Lower leg skin (tissue), 4 donors: ENCODE measurements at regions not wholly inside any gene's neighbourhood (a gene's known extent, or its start where the extent isn't known, plus 50 kb on each side); places are given as distances from the start of the nearest gene placed in this dataset.
A peak's percentile ranks its signal among the peaks of the same experiment; 100 is the strongest.

Source experiments
- DNase-seq, 2 donors: peaks; one replicate each; pipeline ENCODE4 v3.0.0-alpha.2; 2019; ENCODE audit warnings: low spot score in 2 of 2
- H3K4me3 ChIP-seq: fragments of 200-600 bp; sonication (generic); 2 replicates; pipeline ENCODE4 v1.5.1; 2017; ENCODE audit warnings: mild to moderate bottlenecking, low read depth; ENCODE audit not compliant: poor library complexity, severe bottlenecking
- POLR2A ChIP-seq, 2 donors: fragments of 450-650 bp; IDR thresholded peaks; one replicate each; pipeline ENCODE4 v1.6.1; 2016 to 2017; ENCODE audit warnings: antibody characterized with exemption in 2 of 2, mild to moderate bottlenecking in 1 of 2, moderate library complexity in 1 of 2
- WGBS, 2 donors: methylation state at CpG; one replicate each; pipeline ENCODE4 v1.1.5; 2018; 5-methylcytosine and 5-hydroxymethylcytosine counted together
- intact Hi-C: fragments of 100-400 bp; cut with DNase I; formaldehyde crosslinking; loops from one replicate; pipeline ENCODE4 v1.15.0; 2023; ENCODE audit warnings: low total_unique reads
- TF ChIP-seq, protein P1 (sequence below), 3 donors: fragments of 450-650 bp; IDR thresholded peaks; one replicate each; pipeline ENCODE4 v1.5.1; 2016; ENCODE audit warnings: antibody characterized with exemption in 3 of 3, mild to moderate bottlenecking in 3 of 3, moderate library complexity in 2 of 3

DNA sequence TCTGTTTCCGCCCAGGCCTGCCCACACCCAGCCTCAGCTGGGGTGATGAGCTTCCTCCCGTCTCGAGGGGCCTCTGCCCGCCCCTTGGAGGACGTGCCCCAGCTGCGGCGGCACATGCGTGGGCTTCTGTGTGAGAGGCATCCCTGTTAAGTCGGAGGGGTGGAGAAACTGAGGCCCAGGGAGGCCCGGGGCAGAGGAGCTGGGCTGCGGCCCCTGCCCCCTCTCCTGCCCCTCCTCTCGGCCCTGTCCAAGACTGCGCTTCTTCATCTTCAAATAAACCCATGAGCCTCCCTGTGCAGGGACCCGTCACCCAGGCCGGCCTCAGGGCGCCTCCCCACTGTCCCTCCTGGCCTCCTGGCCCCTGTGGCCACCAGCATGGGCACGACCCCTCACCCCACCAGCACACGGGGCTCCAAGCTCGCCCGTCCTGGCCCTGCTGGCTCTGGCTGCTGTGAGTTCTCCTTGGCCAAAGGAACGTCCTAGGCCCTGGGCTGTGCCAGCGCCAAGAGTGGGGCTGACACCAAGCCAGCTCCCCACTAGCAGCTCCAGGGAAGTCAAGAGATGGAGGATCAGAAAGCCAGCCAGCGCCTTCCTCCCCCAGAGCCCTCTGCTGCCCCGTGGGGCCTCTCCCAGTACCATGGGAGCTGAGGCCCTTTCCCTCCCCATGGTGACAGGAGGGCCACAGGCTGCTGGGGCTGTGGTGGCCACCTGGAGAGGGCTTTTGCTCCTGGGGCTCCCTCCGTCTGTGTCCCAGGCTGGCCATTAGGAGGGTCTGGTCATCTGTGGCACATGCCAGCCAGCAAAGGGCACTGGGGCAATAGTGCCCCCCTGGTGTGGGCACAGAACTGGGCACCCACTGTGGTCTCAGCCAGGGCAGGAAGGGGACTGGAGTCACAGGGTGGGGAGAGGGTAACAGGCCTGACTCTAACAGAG is 180.4 kb downstream of the KIF26A start:
- TF ChIP-seq, protein P1, sequence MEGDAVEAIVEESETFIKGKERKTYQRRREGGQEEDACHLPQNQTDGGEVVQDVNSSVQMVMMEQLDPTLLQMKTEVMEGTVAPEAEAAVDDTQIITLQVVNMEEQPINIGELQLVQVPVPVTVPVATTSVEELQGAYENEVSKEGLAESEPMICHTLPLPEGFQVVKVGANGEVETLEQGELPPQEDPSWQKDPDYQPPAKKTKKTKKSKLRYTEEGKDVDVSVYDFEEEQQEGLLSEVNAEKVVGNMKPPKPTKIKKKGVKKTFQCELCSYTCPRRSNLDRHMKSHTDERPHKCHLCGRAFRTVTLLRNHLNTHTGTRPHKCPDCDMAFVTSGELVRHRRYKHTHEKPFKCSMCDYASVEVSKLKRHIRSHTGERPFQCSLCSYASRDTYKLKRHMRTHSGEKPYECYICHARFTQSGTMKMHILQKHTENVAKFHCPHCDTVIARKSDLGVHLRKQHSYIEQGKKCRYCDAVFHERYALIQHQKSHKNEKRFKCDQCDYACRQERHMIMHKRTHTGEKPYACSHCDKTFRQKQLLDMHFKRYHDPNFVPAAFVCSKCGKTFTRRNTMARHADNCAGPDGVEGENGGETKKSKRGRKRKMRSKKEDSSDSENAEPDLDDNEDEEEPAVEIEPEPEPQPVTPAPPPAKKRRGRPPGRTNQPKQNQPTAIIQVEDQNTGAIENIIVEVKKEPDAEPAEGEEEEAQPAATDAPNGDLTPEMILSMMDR (IDR thresholded peaks at IDR 0.05) = no peak
- no peak for TF ChIP-seq POLR2A (IDR thresholded peaks at IDR 0.05)
- intact Hi-C loops = no loop called here
- no peak overlapping the region for H3K4me3 ChIP-seq
- no peak for DNase-seq
- WGBS, 2 donors = 73 to 75% methylated on average over 20 to 23 of the region's 25 CpGs

DNA sequence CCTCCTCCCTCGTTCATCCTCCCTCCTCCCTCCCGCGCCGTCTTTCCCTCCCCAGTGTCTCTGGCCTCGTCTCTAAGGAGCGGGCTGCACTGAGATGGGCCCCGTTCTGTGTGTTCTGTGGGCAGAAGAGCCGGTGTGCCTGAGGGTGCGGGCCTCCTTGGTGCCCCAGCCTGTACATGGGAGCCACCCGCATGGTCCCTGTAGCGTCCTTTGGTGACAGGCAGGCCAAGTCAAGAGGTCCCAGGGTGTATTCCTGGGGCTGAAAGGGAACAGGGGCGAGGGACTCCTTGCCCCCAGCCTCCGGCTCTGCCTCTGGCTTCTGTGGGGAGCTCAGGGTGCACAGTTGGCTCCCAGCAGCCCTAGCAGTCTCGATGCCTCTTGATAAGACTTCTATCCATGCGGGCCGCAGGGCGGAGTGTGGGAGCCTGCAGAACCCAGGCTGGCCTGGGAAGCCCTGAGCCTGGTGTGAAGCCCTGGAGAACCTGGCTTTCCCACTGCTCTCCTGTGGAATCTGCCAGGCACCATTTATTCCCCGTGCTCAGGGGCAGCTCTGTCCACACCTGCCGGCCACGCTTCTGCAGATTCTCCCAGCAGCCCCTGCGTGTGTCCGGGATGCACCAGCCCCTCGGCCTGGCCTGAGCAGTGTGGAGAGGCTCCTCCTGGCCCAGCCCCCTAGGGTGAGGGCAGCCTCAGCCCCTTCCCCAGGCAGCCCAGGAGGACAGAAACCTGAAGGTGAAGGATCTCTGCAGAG is 181.3 kb downstream of the KIF26A start:
- intact Hi-C loops = loop anchor here (5.0 kb wide), 1 partner anchor 177 kb away; no protein-coding TSS in a partner anchor
- H3K4me3 ChIP-seq = no peak overlapping the region
- DNase-seq = no peak
- TF ChIP-seq, protein P1 (IDR thresholded peaks at IDR 0.05) = no peak
- TF ChIP-seq POLR2A (IDR thresholded peaks at IDR 0.05) = no peak
- WGBS, 2 donors = 84% methylated on average over 18 to 22 of the region's 23 CpGs

- no peak for TF ChIP-seq POLR2A (IDR thresholded peaks at IDR 0.05)
- TF ChIP-seq, protein P1 (IDR thresholded peaks at IDR 0.05) = no peak
- DNase-seq = no peak
- intact Hi-C loops = loop anchor here (5.0 kb wide), 1 partner anchor 178 kb away; no protein-coding TSS in a partner anchor
- WGBS, 2 donors = 37 to 38% methylated on average over 20 of the region's 20 CpGs
- H3K4me3 ChIP-seq = no peak overlapping the region
These were observed 182.3 kb downstream of the KIF26A start for GRCh38 chr14:104320611-104321086.

- peak in 1 of 2 donors; percentile 82 for DNase-seq
These were observed 182.9 kb downstream of the KIF26A start for GRCh38 chr14:104321088-104321801.

DNA sequence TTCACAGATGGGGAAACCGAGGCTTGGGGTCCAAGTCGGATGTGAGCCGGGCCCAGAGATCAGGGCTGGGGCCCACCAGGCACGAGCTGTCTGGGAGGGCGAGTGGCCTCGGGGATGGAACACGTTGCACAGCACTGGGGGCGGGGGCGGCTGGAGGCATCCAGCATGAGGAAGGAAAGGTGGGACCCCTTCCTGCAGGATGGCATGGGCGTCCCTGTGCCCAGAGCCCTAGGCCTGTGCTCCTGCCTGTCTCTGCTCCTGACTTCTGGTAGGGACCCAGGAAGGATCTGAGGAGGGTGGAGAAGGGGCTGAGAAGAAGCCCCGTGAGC is 183.4 kb downstream of the KIF26A start:
- H3K4me3 ChIP-seq = no peak overlapping the region
- WGBS, 2 donors = 80 to 82% methylated on average over 11 of the region's 11 CpGs
- DNase-seq = peak in 1 of 2 donors; percentile 80
- no peak for TF ChIP-seq POLR2A (IDR thresholded peaks at IDR 0.05)
- TF ChIP-seq, protein P1 (IDR thresholded peaks at IDR 0.05) = no peak
- intact Hi-C loops = loop anchor here (5.0 kb wide), 1 partner anchor 179 kb away; no protein-coding TSS in a partner anchor

More at GRCh38 chr14:104321088-104321801, 182.9 kb downstream of the KIF26A start:
- no peak overlapping the region for H3K4me3 ChIP-seq
- intact Hi-C loops = loop anchor here (5.0 kb wide), 1 partner anchor 179 kb away; no protein-coding TSS in a partner anchor
- 54 to 58% methylated on average over 22 to 24 of the region's 24 CpGs for WGBS, 2 donors
- TF ChIP-seq POLR2A (IDR thresholded peaks at IDR 0.05) = no peak
- TF ChIP-seq, protein P1 (IDR thresholded peaks at IDR 0.05) = no peak
